Esophagus muscularis mucosa (tissue), 4 donors: ENCODE measurements at regions not wholly inside any gene's neighbourhood (a gene's known extent, or its start where the extent isn't known, plus 50 kb on each side); places are given as distances from the start of the nearest gene placed in this dataset.

ENCODE experiments used
- DNase-seq: peaks from one replicate; pipeline ENCODE4 v3.0.0-alpha.2; 2017; ENCODE audit errors: extremely low spot score
- H3K27ac ChIP-seq, 4 donors: fragments of 200-600 bp; sonication (generic); replicated peaks in 1 of 4; 1 replicate in 3 of 4; 2 replicates in 1 of 4; pipeline ENCODE4 v1.5.1; 2016 to 2019; ENCODE audit warnings: mild to moderate bottlenecking in 1 of 4
- H3K27me3 ChIP-seq, 4 donors: fragments of 200-600 bp; sonication (generic); one replicate each; pipeline versions ENCODE4 v1.5.1 to v1.6.0; 2016 to 2019
- H3K36me3 ChIP-seq, 4 donors: fragments of 200-600 bp; sonication (generic); one replicate each; pipeline ENCODE4 v1.5.1; 2016 to 2019
- H3K4me1 ChIP-seq, 4 donors: fragments of 200-600 bp; sonication (generic); one replicate each; pipeline ENCODE4 v1.5.1; 2016 to 2019
- H3K4me3 ChIP-seq, 4 donors: fragments of 200-600 bp; sonication (generic); 1 replicate in 2 of 4; 2 replicates in 2 of 4; pipeline ENCODE4 v1.5.1; 2016 to 2019; ENCODE audit warnings: mild to moderate bottlenecking in 4 of 4, moderate library complexity in 1 of 4
- H3K9me3 ChIP-seq, 4 donors: fragments of 200-600 bp; sonication (generic); 1 replicate in 3 of 4; 2 replicates in 1 of 4; pipeline ENCODE4 v1.5.1; 2016 to 2019
- EP300 ChIP-seq: sonication (generic); formaldehyde crosslinking; IDR thresholded peaks from one replicate; pipeline ENCODE4 v1.6.1; 2017; ENCODE audit warnings: antibody characterized with exemption
- POLR2A ChIP-seq: fragments of 450-650 bp; IDR thresholded peaks from one replicate; pipeline ENCODE4 v1.6.1; 2017; ENCODE audit warnings: antibody characterized with exemption, moderate library complexity, mild to moderate bottlenecking, low read depth
- POLR2AphosphoS5 ChIP-seq, 2 donors: sonication (generic); formaldehyde crosslinking; IDR thresholded peaks; one replicate each; pipeline ENCODE4 v1.6.1; 2017; ENCODE audit warnings: antibody characterized with exemption in 2 of 2
- WGBS: methylation state at CpG from one replicate; pipeline ENCODE4 v1.1.5; 2018; 5-methylcytosine and 5-hydroxymethylcytosine counted together
- intact Hi-C: fragments of 100-400 bp; cut with DNase I; formaldehyde crosslinking; loops from one replicate; pipeline ENCODE4 v1.15.1; 2023
- TF ChIP-seq, protein P1 (sequence below), 3 experiments: fragments of 200-600 bp in 2 of 3; fragments of 450-650 bp in 1 of 3; sonication (generic) in 2 of 3; IDR thresholded peaks; one replicate each; pipeline ENCODE4 v1.5.1; 2017 to 2019; ENCODE audit warnings: antibody characterized with exemption in 3 of 3, mild to moderate bottlenecking in 2 of 3, moderate library complexity in 1 of 3

DNA sequence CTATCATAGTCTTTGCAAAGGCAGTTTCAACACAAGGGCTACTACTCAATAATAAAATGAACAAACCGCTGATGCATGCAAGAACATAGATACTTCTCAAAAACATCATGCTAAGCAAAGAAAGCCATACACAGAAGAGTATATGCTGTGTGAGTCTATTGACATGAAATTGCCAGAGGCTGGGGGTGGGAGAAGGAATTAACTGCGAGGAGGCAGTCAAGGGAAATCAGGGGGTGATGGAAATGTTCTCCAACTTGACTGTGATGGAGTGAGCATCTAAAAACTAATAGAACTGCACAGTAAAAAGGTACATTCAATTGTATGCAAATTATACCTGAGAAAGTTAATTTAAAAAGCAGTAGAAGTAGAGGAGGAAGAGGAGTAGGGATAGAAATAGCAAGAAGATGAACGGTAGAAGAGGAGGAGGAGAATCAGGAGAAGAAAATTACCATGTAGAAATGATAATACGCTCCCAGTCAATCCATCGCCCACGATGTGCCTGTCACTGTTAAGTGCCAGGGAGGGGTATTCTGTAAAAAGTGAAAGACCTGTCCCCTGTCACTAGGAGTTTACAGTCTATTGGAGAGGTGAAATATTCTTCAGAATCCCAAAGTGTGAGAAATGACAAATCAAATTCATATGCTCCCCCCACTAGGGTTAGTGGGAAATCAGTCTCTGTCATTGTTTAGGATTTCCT, 90.3 kb downstream of the B3GNT2 start:
- no peaks in the 10 kb centered on the region for H3K27me3 ChIP-seq
- WGBS = 95% methylated on average over 6 of the region's 6 CpGs
- TF ChIP-seq POLR2AphosphoS5 (IDR thresholded peaks at IDR 0.05) (no peak), EP300 (no peak), POLR2A (no peak)
- TF ChIP-seq, protein P1, sequence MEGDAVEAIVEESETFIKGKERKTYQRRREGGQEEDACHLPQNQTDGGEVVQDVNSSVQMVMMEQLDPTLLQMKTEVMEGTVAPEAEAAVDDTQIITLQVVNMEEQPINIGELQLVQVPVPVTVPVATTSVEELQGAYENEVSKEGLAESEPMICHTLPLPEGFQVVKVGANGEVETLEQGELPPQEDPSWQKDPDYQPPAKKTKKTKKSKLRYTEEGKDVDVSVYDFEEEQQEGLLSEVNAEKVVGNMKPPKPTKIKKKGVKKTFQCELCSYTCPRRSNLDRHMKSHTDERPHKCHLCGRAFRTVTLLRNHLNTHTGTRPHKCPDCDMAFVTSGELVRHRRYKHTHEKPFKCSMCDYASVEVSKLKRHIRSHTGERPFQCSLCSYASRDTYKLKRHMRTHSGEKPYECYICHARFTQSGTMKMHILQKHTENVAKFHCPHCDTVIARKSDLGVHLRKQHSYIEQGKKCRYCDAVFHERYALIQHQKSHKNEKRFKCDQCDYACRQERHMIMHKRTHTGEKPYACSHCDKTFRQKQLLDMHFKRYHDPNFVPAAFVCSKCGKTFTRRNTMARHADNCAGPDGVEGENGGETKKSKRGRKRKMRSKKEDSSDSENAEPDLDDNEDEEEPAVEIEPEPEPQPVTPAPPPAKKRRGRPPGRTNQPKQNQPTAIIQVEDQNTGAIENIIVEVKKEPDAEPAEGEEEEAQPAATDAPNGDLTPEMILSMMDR (IDR thresholded peaks at IDR 0.05) = no peak
- H3K4me1 ChIP-seq = peaks cover 11 to 18% (median 13%) of the 10 kb centered on the region in 4 donors
- H3K4me3 ChIP-seq = no peak overlapping the region
- no peak for DNase-seq
- intact Hi-C loops = no loop called here
- no peak overlapping the region for H3K27ac ChIP-seq
- H3K9me3 ChIP-seq = peaks cover 0 to 15% (median 4%) of the 10 kb centered on the region in 4 donors
- H3K36me3 ChIP-seq = no peaks in the 10 kb centered on the region

DNA sequence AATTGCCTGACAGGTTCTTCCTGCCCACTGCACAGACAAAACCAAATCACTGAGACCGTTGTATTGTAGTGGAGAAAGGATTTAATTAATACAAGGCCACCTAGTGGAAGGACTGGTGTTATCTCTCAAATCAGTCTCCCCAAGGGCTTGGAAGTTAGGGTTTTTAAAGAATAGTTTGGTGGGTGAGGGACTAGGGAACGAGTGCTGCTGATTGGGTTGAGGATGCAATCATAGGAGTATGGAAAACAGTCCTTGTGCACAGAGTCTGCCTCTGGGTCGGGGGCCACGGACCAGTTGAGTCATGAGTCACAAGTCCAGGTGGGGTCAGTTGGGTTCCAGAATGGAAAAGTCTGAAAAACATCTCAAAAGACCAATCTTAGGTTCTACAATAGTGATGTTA, 89.1 kb downstream of the B3GNT2 start:
- no peak for DNase-seq
- intact Hi-C loops = no loop called here
- TF ChIP-seq EP300 (no peak), POLR2AphosphoS5 (IDR thresholded peaks at IDR 0.05) (no peak), POLR2A (no peak)
- TF ChIP-seq, protein P1 (IDR thresholded peaks at IDR 0.05) = no peak
- Histone ChIP-seq H3K27me3 (no peaks in the 10 kb centered on the region), H3K4me1 (peaks cover 11 to 18% (median 13%) of the 10 kb centered on the region in 4 donors), H3K4me3 (no peak overlapping the region), H3K36me3 (no peaks in the 10 kb centered on the region), H3K27ac (no peak overlapping the region), H3K9me3 (peaks cover 0 to 15% (median 4%) of the 10 kb centered on the region in 4 donors)
- WGBS = 89% methylated on average over 4 of the region's 4 CpGs

DNA sequence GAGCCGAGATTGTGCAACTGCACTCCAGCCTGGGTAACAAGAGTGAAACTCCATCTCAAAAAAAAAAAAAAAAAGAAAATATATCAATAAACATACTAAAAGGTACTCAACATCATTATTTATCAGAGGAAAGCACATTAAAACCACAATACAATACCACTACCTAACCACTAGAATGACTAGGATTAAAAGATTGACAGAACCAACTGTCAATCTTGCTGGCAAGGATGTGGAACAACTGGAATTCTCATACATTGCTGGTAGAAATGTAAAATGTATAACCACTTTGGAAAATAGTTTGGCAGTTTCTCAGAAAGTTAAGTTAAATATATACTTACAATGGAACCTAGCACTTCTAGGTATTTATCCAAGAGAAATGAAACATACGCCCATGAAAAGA, 88.6 kb downstream of the B3GNT2 start:
- Histone ChIP-seq H3K27ac (no peak overlapping the region), H3K4me1 (peaks cover 11 to 18% (median 13%) of the 10 kb centered on the region in 4 donors), H3K27me3 (no peaks in the 10 kb centered on the region), H3K4me3 (no peak overlapping the region), H3K9me3 (peaks cover 0 to 15% (median 4%) of the 10 kb centered on the region in 4 donors), H3K36me3 (no peaks in the 10 kb centered on the region)
- intact Hi-C loops = no loop called here
- 88% methylated on average over 2 of the region's 2 CpGs for WGBS
- no peak for DNase-seq
- no peak for TF ChIP-seq POLR2AphosphoS5 (IDR thresholded peaks at IDR 0.05)
- TF ChIP-seq, protein P1 (IDR thresholded peaks at IDR 0.05) = no peak
- TF ChIP-seq EP300 = no peak

DNA sequence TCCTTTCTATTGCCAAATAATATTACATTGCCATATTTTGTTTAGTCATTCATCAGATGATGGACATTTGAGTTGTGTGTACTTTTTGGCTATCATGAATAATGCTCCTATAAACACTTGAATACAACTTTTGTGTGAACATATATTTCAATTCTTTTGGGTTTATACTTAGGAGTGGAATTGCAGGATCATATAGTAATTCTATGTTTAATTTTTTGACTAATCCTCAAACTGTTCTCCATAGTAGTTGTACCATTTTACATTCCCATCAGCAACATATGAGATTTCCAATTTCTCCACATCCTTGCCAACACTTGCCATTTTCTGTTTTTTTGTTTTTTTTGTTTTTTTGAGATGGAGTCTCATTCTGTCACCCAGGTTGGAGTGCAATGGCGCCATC, 87.2 kb downstream of the B3GNT2 start:
- Histone ChIP-seq H3K4me3 (no peak overlapping the region), H3K4me1 (peaks cover 3 to 11% (median 8%) of the 10 kb centered on the region in 4 donors), H3K9me3 (peaks cover 0 to 16% (median 6%) of the 10 kb centered on the region in 4 donors), H3K36me3 (no peaks in the 10 kb centered on the region), H3K27me3 (no peaks in the 10 kb centered on the region), H3K27ac (no peak overlapping the region)
- no peak for TF ChIP-seq EP300
- TF ChIP-seq POLR2AphosphoS5 (IDR thresholded peaks at IDR 0.05) = no peak
- TF ChIP-seq POLR2A = no peak
- 100% methylated on average over 1 of the region's 1 CpG for WGBS
- intact Hi-C loops = no loop called here
- DNase-seq = no peak

DNA sequence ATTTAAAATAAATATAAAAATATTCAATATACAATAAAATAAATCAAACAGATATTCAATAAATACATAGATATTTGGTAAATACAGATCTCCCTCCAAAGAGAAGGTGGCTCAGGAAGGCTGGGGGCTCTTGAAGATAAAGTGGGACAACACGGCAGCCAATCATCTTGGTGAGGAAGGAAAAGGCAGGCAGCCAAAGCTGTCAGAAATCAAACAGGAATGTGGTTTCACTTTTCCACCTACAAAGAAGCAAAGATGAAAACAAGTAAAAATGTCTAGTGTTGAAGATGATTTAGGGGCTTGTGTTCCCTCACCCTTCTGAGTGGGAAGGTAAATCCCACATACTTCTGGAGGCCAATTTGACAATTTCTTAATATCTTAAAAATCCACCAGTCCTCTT, 85.7 kb downstream of the B3GNT2 start:
- Histone ChIP-seq H3K36me3 (no peaks in the 10 kb centered on the region), H3K4me1 (peaks cover 0 to 5% (median 2%) of the 10 kb centered on the region in 4 donors), H3K27ac (no peak overlapping the region), H3K9me3 (peaks cover 0 to 24% (median 12%) of the 10 kb centered on the region in 4 donors), H3K27me3 (no peaks in the 10 kb centered on the region), H3K4me3 (no peak overlapping the region)
- intact Hi-C loops = no loop called here
- 59% methylated on average over 1 of the region's 1 CpG for WGBS
- TF ChIP-seq, protein P1 (IDR thresholded peaks at IDR 0.05) = no peak
- TF ChIP-seq EP300 (no peak), POLR2A (no peak), POLR2AphosphoS5 (IDR thresholded peaks at IDR 0.05) (no peak)
- no peak for DNase-seq
